GM23338 (cell line): ENCODE measurements at regions not wholly inside any gene's neighbourhood (a gene's known extent, or its start where the extent isn't known, plus 50 kb on each side); places are given as distances from the start of the nearest gene placed in this dataset.

Experiments
- ATAC-seq: fragments of 200-7000 bp; cut with Tn5 transposase; 3 replicates; pipeline ENCODE4 v1.9.1; 2020
- DNase-seq: peaks from one replicate; pipeline ENCODE4 v3.0.0-alpha.2; 2015; ENCODE audit warnings: low spot score
- H2AFZ ChIP-seq: fragments of 200-600 bp; sonication (generic); 2 replicates; pipeline ENCODE4 v1.8.0; 2016; ENCODE audit warnings: antibody characterized with exemption, mild to moderate bottlenecking, moderate library complexity
- H3F3A ChIP-seq: fragments of 200-600 bp; sonication (generic); replicated peaks from 2 replicates; pipeline ENCODE4 v1.8.0; 2017; ENCODE audit warnings: antibody characterized with exemption, mixed run types, low read depth
- H3K27ac ChIP-seq: fragments of 200-600 bp; sonication (generic); 2 replicates; pipeline ENCODE4 v1.6.1; 2016; ENCODE audit warnings: low read depth
- H3K27me3 ChIP-seq: fragments of 200-600 bp; sonication (generic); 2 replicates; pipeline ENCODE4 v1.8.0; 2016; ENCODE audit warnings: mild to moderate bottlenecking, mixed run types, moderate library complexity; ENCODE audit not compliant: insufficient read depth
- H3K36me3 ChIP-seq: fragments of 200-600 bp; sonication (generic); 2 replicates; pipeline ENCODE4 v1.8.0; 2016; ENCODE audit warnings: mild to moderate bottlenecking; ENCODE audit not compliant: insufficient read depth
- H3K4me1 ChIP-seq: fragments of 200-600 bp; sonication (generic); 2 replicates; pipeline ENCODE4 v1.8.0; 2016; ENCODE audit warnings: mild to moderate bottlenecking, moderate library complexity; ENCODE audit not compliant: insufficient read depth
- H3K4me2 ChIP-seq: fragments of 200-600 bp; sonication (generic); 2 replicates; pipeline ENCODE4 v1.7.1; 2017; ENCODE audit warnings: mixed run types
- H3K4me3 ChIP-seq: fragments of 200-600 bp; sonication (generic); 2 replicates; pipeline ENCODE4 v1.6.1; 2016; ENCODE audit warnings: mixed run types
- H3K79me2 ChIP-seq: fragments of 200-600 bp; sonication (generic); replicated peaks from 2 replicates; pipeline ENCODE4 v1.8.0; 2017; ENCODE audit warnings: mild to moderate bottlenecking; ENCODE audit not compliant: insufficient read depth
- H3K9me2 ChIP-seq: fragments of 200-600 bp; sonication (generic); 2 replicates; pipeline ENCODE4 v1.8.0; 2017; ENCODE audit not compliant: insufficient read depth
- H4K20me1 ChIP-seq: fragments of 200-600 bp; sonication (generic); replicated peaks from 2 replicates; pipeline ENCODE4 v1.8.0; 2017; ENCODE audit warnings: mild to moderate bottlenecking; ENCODE audit not compliant: insufficient read depth
- H3K27ac Mint-ChIP-seq: 2 replicates; pipeline ENCODE4 v1.8.0; 2020; ENCODE audit warnings: inconsistent platforms, mild to moderate bottlenecking, moderate library complexity, mixed read lengths
- H3K27me3 Mint-ChIP-seq: 3 replicates; pipeline ENCODE4 v1.8.0; 2022; ENCODE audit warnings: low read depth, mild to moderate bottlenecking, moderate library complexity, mixed read lengths, inconsistent platforms; ENCODE audit not compliant: insufficient read depth, poor library complexity
- H3K36me3 Mint-ChIP-seq: 3 replicates; pipeline ENCODE4 v1.8.0; 2021; ENCODE audit warnings: low read depth, mild to moderate bottlenecking, inconsistent platforms, moderate library complexity, mixed read lengths
- H3K4me1 Mint-ChIP-seq: 3 replicates; pipeline ENCODE4 v1.8.0; 2020; ENCODE audit warnings: mild to moderate bottlenecking, inconsistent platforms, mixed read lengths
- H3K4me3 Mint-ChIP-seq: 3 replicates; pipeline ENCODE4 v1.8.0; 2021; ENCODE audit warnings: moderate library complexity, mild to moderate bottlenecking, inconsistent platforms, mixed read lengths
- H3K9me3 Mint-ChIP-seq: 3 replicates; pipeline ENCODE4 v1.8.0; 2020; ENCODE audit warnings: moderate library complexity, mild to moderate bottlenecking, inconsistent platforms, mixed read lengths
- ETS1 ChIP-seq: IDR thresholded peaks from 2 replicates; pipeline ENCODE4 v1.6.1; 2016; ENCODE audit warnings: antibody characterized with exemption
- JUNB ChIP-seq: IDR thresholded peaks from one replicate; pipeline ENCODE4 v1.6.1; 2016; ENCODE audit warnings: antibody characterized with exemption; ENCODE audit not compliant: unreplicated experiment
- NANOG ChIP-seq: IDR thresholded peaks from 2 replicates; pipeline ENCODE4 v1.6.1; 2016; ENCODE audit warnings: antibody characterized with exemption, borderline replicate concordance
- POLR2AphosphoS5 ChIP-seq: IDR thresholded peaks from 2 replicates; pipeline ENCODE4 v1.6.1; 2016; ENCODE audit warnings: antibody characterized with exemption, low read depth
- STAT1 ChIP-seq: IDR thresholded peaks from one replicate; pipeline ENCODE4 v1.6.1; 2016; ENCODE audit warnings: antibody characterized with exemption; ENCODE audit not compliant: unreplicated experiment
- ZNF114 ChIP-seq: fragments of 250-450 bp; sonication (Bioruptor Pico); IDR thresholded peaks from 2 replicates; pipeline ENCODE4 v1.5.0; 2020; ENCODE audit warnings: mild to moderate bottlenecking, moderate library complexity
- ZNF462 ChIP-seq: fragments of 250-450 bp; sonication (Bioruptor Pico); IDR thresholded peaks from 2 replicates; pipeline ENCODE4 v1.5.0; 2020; ENCODE audit warnings: mild to moderate bottlenecking, moderate library complexity

GRCh38 chr1:81382561-81382960, 418.2 kb upstream of the ADGRL2 start:
- no peak overlapping the region for H3K4me2 ChIP-seq
- H3K4me1 Mint-ChIP-seq: peaks cover 20% of the 10 kb centered on the region
- H3K4me1 ChIP-seq: peaks cover 16% of the 10 kb centered on the region
- ATAC-seq (no peak), DNase-seq (no peak)
- peaks cover 4% of the 10 kb centered on the region for H3K27me3 Mint-ChIP-seq
- no peak overlapping the region for H3K27ac ChIP-seq
- no peaks in the 10 kb centered on the region for H3K9me2 ChIP-seq
- H3K27me3 ChIP-seq: no peaks in the 10 kb centered on the region
- no peaks in the 10 kb centered on the region for H3K36me3 Mint-ChIP-seq
- TF ChIP-seq ETS1 (no peak), NANOG (no peak), POLR2AphosphoS5 (no peak), ZNF462 (CRISPR knock-in tag) (no peak), STAT1 (no peak), ZNF114 (CRISPR knock-in tag) (no peak), JUNB (no peak)
- H3K4me3 Mint-ChIP-seq: no peak overlapping the region
- no peaks in the 10 kb centered on the region for H3K9me3 Mint-ChIP-seq
- no peaks in the 10 kb centered on the region for H3K36me3 ChIP-seq
- no peak overlapping the region for H3K4me3 ChIP-seq
- no peaks in the 10 kb centered on the region for H3F3A ChIP-seq
- H2AFZ ChIP-seq: no peak overlapping the region; the same call in 1 of the 2 replicates
- no peaks in the 10 kb centered on the region for H3K79me2 ChIP-seq
- no peak overlapping the region for H3K27ac Mint-ChIP-seq
- no peaks in the 10 kb centered on the region for H4K20me1 ChIP-seq
